Glomerular visceral epithelial cell (primary cell): ENCODE measurements at regions not wholly inside any gene's neighbourhood (a gene's known extent, or its start where the extent isn't known, plus 50 kb on each side); places are given as distances from the start of the nearest gene placed in this dataset.
"Not testable (repeated sequence)": the region's sequence is repeated elsewhere in the genome, so short reads cannot be mapped to it uniquely, and the experiment has no call there.

Experiments used
- DNase-seq: peaks from one replicate; pipeline ENCODE4 v3.0.0-alpha.2; 2016; ENCODE audit errors: extremely low spot score

- DNase-seq = peak; percentile 51
Measured at GRCh38 chr6:27630727-27631608, 158.1 kb upstream of the ZNF184 start.

GRCh38 chr6:27624694-27625262 is 151.9 kb upstream of the ZNF184 start:
- DNase-seq = no peak

GRCh38 chr6:27623103-27623502 is 150.2 kb upstream of the ZNF184 start:
- DNase-seq = no peak

GRCh38 chr6:27619436-27619835 is 146.5 kb upstream of the ZNF184 start:
- no peak for DNase-seq

- peak; percentile 48 for DNase-seq
Measured at GRCh38 chr6:27617700-27618689, 145.1 kb upstream of the ZNF184 start.

- DNase-seq = peak; percentile 15
Measured at GRCh38 chr6:27617046-27617687, 144.3 kb upstream of the ZNF184 start.

- no peak for DNase-seq
Measured at GRCh38 chr6:27616328-27617045, 143.6 kb upstream of the ZNF184 start.

- DNase-seq = no peak
Measured at GRCh38 chr6:27611451-27611850, 138.5 kb upstream of the ZNF184 start.

- DNase-seq = peak; percentile 59
Measured at GRCh38 chr6:27608916-27609883, 136.3 kb upstream of the ZNF184 start.

GRCh38 chr6:27605401-27606342 is 132.8 kb upstream of the ZNF184 start:
- DNase-seq = peak; percentile 87

- DNase-seq = no peak
Measured at GRCh38 chr6:27604986-27605385, 132.1 kb upstream of the ZNF184 start.

GRCh38 chr6:27601668-27602254 is 128.9 kb upstream of the ZNF184 start:
- no peak for DNase-seq

GRCh38 chr6:27599859-27600532 is 127.1 kb upstream of the ZNF184 start:
- no peak for DNase-seq

GRCh38 chr6:27597031-27597567 is 124.2 kb upstream of the ZNF184 start:
- DNase-seq = not testable (repeated sequence)

- DNase-seq = no peak
Measured at GRCh38 chr6:27593861-27594260, 121.0 kb upstream of the ZNF184 start.

- no peak for DNase-seq
Measured at GRCh38 chr6:27593200-27593818, 120.4 kb upstream of the ZNF184 start.
